Left lung (tissue), 4 donors: ENCODE measurements at regions not wholly inside any gene's neighbourhood (a gene's known extent, or its start where the extent isn't known, plus 50 kb on each side); places are given as distances from the start of the nearest gene placed in this dataset.

Experiments used
- ATAC-seq: fragments of 200-7000 bp; cut with Tn5 transposase; one replicate; pipeline ENCODE4 v1.9.1; 2020; ENCODE audit warnings: moderate library complexity
- DNase-seq, 4 donors: peaks; one replicate each; pipeline ENCODE4 v3.0.0-alpha.2; 2013 to 2020
- H3K27ac ChIP-seq, 2 donors: fragments of 200-600 bp; sonication (generic) in 1 of 2; one replicate each; pipeline versions ENCODE4 v1.5.0 to v1.8.0; 2020 to 2021
- H3K27me3 ChIP-seq, 2 donors: fragments of 200-600 bp; sonication (generic) in 1 of 2; one replicate each; pipeline versions ENCODE4 v1.5.0 to v1.8.0; 2020 to 2021
- H3K36me3 ChIP-seq, 2 donors: fragments of 200-600 bp; sonication (generic) in 1 of 2; one replicate each; pipeline versions ENCODE4 v1.5.0 to v1.8.0; 2020 to 2021
- H3K4me1 ChIP-seq, 2 donors: fragments of 200-600 bp; one replicate each; pipeline ENCODE4 v1.8.0; 2021
- H3K4me3 ChIP-seq, 2 donors: fragments of 200-600 bp; sonication (generic) in 1 of 2; one replicate each; pipeline versions ENCODE4 v1.5.0 to v1.8.0; 2020 to 2021; ENCODE audit warnings: mild to moderate bottlenecking in 1 of 2
- H3K9me3 ChIP-seq, 2 donors: fragments of 200-600 bp; sonication (generic) in 1 of 2; one replicate each; pipeline versions ENCODE4 v1.5.0 to v1.8.0; 2020 to 2021
- intact Hi-C, 2 donors: fragments of 100-400 bp; cut with DNase I; formaldehyde crosslinking; loops; one replicate each; pipeline versions ENCODE4 v1.11.2 to v1.14.2; 2022
- TF ChIP-seq, protein P1 (sequence below), 2 donors: fragments of 200-600 bp; sonication (generic) in 1 of 2; IDR thresholded peaks; one replicate each; pipeline versions ENCODE4 v1.5.0 to v1.8.0; 2021; ENCODE audit warnings: antibody characterized with exemption in 2 of 2
- donor health status: DM: no; HTN: yes; CAD: no.
- donor health status: DM: no; HTN: no; CAD: no.

DNA sequence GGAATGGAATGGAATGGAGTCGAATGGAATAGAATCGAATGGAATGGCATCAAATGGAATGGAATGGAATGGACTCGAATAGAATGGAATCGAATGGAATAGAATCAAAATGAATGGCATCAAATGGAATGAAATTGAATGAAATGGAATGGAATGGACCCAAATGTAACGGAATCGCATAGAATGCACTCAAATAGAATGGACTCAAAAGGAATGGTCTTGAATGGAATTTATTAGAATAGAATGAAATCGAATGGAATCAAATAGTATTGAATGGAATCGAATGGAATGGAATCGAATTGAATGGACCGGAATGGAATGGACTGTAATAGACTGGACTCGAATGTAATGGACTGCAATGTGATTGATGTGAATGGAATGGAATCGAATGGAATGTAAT, 501.4 kb upstream of the WSB1 start:
- no peak overlapping the region for H3K4me3 ChIP-seq
- DNase-seq: peak in 2 of 4 donors; percentile 2 to 5
- H3K36me3 ChIP-seq: no peaks in the 10 kb centered on the region
- H3K4me1 ChIP-seq: no peaks in the 10 kb centered on the region
- ATAC-seq: no peak
- TF ChIP-seq, protein P1, sequence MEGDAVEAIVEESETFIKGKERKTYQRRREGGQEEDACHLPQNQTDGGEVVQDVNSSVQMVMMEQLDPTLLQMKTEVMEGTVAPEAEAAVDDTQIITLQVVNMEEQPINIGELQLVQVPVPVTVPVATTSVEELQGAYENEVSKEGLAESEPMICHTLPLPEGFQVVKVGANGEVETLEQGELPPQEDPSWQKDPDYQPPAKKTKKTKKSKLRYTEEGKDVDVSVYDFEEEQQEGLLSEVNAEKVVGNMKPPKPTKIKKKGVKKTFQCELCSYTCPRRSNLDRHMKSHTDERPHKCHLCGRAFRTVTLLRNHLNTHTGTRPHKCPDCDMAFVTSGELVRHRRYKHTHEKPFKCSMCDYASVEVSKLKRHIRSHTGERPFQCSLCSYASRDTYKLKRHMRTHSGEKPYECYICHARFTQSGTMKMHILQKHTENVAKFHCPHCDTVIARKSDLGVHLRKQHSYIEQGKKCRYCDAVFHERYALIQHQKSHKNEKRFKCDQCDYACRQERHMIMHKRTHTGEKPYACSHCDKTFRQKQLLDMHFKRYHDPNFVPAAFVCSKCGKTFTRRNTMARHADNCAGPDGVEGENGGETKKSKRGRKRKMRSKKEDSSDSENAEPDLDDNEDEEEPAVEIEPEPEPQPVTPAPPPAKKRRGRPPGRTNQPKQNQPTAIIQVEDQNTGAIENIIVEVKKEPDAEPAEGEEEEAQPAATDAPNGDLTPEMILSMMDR (IDR thresholded peaks at IDR 0.05): no peak
- H3K27ac ChIP-seq: no peak overlapping the region
- peaks cover 3 to 100% of the 10 kb centered on the region in 2 donors for H3K9me3 ChIP-seq
- no peaks in the 10 kb centered on the region for H3K27me3 ChIP-seq
- intact Hi-C loops: no loop called here

DNA sequence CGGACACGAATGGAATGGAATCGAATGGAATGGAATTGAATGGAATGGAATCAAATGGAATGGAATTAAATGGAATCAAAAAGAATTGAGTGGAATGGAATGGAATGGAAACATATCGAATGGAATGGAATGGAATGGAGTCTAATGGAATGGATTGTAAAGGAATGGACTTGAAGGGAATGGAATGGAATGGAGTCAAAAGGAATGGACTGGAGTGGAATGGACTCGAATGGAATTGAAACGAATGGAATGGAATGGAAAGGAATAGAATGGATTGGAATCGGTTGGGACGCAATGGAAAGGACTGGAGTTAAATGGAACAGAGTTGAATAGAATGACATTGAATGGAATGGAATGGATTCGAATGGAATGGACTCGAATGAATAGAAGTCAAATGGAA, 486.9 kb upstream of the WSB1 start:
- intact Hi-C loops: no loop called here
- peaks cover 7 to 88% of the 10 kb centered on the region in 2 donors for H3K9me3 ChIP-seq
- no peaks in the 10 kb centered on the region for H3K27me3 ChIP-seq
- H3K36me3 ChIP-seq: no peaks in the 10 kb centered on the region
- no peaks in the 10 kb centered on the region for H3K4me1 ChIP-seq
- DNase-seq (no peak), ATAC-seq (no peak)
- TF ChIP-seq, protein P1 (IDR thresholded peaks at IDR 0.05): no peak
- no peak overlapping the region for H3K4me3 ChIP-seq
- H3K27ac ChIP-seq: no peak overlapping the region

GRCh38 chr17:26809033-26809432, 484.9 kb upstream of the WSB1 start:
- H3K27ac ChIP-seq: no peak overlapping the region
- no peak for ATAC-seq
- H3K9me3 ChIP-seq: peaks cover 7 to 84% of the 10 kb centered on the region in 2 donors
- no peaks in the 10 kb centered on the region for H3K4me1 ChIP-seq
- H3K27me3 ChIP-seq: no peaks in the 10 kb centered on the region
- TF ChIP-seq, protein P1 (IDR thresholded peaks at IDR 0.05): no peak
- H3K4me3 ChIP-seq: no peak overlapping the region
- intact Hi-C loops: no loop called here
- no peaks in the 10 kb centered on the region for H3K36me3 ChIP-seq
- DNase-seq: no peak

DNA sequence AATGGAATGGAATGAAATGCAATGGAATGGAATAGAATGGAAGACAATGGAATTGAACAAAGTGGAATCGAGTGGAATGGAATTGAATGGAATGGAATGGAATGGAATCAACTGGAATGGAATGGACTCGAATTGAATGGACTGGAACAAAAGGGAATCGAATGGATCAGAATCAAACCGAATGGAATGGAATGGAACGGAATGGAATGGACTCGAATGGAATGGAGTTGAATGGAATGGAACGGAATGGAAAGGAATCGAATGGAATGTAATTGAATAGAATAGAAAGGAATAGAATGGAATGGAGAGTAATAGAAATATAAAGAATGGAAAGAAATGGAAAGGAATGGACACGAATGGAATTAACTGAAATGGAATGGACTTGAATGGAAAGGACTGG, 475.2 kb upstream of the WSB1 start:
- DNase-seq (no peak), ATAC-seq (no peak)
- Histone ChIP-seq H3K27ac (no peak overlapping the region), H3K4me1 (no peaks in the 10 kb centered on the region), H3K9me3 (peaks cover 6 to 97% of the 10 kb centered on the region in 2 donors), H3K4me3 (no peak overlapping the region), H3K36me3 (no peaks in the 10 kb centered on the region), H3K27me3 (no peaks in the 10 kb centered on the region)
- TF ChIP-seq, protein P1 (IDR thresholded peaks at IDR 0.05): no peak
- intact Hi-C loops: no loop called here
